ENCODE measurements at regions not wholly inside any gene's neighbourhood (a gene's known extent, or its start where the extent isn't known, plus 50 kb on each side); places are given as distances from the start of the nearest gene placed in this dataset.

DNA sequence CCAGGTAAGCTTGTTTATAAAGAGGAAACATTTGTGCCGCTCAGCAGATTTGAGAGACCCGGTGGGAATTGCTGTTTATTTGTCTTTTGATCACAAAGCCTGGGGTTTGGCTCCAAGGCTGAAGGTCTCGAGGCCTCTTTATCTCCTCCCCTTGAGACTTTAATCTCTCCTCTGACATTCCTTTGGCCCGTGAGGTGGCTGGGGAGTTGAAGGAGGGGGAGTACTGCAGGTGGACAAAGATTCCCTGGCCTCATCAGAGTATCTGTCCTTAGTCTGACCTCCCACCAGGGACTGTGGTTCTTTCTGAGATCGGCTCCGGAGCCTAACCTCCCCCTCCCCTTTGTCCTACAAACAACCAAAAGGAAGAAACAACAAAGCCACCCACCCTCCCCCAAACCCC, 216.5 kb downstream of the MID1IP1 start:
- H3K4me3 ChIP-seq (ENCODE audit: low read depth, low read length) = no peak overlapping the region
- ChIA-PET CTCF (no interaction called here), POLR2A (no interaction called here)
- TF ChIP-seq, protein P1, sequence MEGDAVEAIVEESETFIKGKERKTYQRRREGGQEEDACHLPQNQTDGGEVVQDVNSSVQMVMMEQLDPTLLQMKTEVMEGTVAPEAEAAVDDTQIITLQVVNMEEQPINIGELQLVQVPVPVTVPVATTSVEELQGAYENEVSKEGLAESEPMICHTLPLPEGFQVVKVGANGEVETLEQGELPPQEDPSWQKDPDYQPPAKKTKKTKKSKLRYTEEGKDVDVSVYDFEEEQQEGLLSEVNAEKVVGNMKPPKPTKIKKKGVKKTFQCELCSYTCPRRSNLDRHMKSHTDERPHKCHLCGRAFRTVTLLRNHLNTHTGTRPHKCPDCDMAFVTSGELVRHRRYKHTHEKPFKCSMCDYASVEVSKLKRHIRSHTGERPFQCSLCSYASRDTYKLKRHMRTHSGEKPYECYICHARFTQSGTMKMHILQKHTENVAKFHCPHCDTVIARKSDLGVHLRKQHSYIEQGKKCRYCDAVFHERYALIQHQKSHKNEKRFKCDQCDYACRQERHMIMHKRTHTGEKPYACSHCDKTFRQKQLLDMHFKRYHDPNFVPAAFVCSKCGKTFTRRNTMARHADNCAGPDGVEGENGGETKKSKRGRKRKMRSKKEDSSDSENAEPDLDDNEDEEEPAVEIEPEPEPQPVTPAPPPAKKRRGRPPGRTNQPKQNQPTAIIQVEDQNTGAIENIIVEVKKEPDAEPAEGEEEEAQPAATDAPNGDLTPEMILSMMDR (IDR thresholded peaks at IDR 0.05; ENCODE audit: insufficient read depth, low read length, missing control alignments) = no peak
- DNase-seq (ENCODE audit: low read depth, low spot score) = no peak

DNA sequence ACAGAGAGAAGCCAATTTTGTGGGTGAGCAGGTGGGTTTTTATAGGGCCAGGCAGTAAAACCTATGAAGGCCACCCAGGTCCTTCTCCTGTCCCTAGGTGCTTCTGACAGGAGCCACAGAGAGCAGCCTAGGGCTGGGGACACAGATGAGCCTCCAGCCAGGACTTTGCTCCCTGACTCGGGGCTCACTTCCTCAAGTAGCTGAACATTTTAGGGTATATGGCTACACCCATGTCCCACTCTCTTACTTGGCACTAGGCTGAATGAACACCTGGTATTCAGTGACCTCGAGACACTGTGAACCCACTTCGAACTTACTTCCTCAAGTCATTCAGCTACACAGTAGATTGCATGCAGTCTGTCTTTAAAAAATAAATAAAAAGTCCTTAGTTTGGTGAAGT, 217.3 kb downstream of the MID1IP1 start:
- CTCF ChIA-PET = no interaction called here
- POLR2A ChIA-PET = no interaction called here
- TF ChIP-seq, protein P1 (IDR thresholded peaks at IDR 0.05; ENCODE audit: insufficient read depth, low read length, missing control alignments) = no peak
- no peak for DNase-seq (ENCODE audit: low read depth, low spot score)
- H3K4me3 ChIP-seq (ENCODE audit: low read depth, low read length) = no peak overlapping the region

DNA sequence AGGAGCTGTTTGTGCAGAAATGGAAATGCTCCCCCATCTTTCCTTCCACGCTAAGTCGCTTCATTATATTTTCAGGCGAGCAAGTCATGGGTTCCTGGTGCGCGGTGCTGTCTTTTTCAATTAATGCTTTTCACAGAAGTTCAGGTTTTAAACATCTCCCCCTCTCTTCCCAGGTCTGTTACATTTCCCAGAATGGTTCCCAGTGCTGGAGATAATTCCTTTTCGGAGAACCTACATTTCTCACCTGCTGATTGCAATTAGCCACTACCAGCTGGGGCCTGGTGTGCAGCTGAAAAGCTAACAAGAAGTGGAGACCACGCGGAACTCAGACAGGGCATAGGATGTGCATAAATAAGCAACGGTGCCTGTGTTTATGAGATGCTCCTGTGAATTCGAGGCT, 217.8 kb downstream of the MID1IP1 start:
- CTCF ChIA-PET = no interaction called here
- TF ChIP-seq, protein P1 (IDR thresholded peaks at IDR 0.05; ENCODE audit: insufficient read depth, low read length, missing control alignments) = no peak
- no peak overlapping the region for H3K4me3 ChIP-seq (ENCODE audit: low read depth, low read length)
- POLR2A ChIA-PET = no interaction called here
- DNase-seq (ENCODE audit: low read depth, low spot score) = no peak

DNA sequence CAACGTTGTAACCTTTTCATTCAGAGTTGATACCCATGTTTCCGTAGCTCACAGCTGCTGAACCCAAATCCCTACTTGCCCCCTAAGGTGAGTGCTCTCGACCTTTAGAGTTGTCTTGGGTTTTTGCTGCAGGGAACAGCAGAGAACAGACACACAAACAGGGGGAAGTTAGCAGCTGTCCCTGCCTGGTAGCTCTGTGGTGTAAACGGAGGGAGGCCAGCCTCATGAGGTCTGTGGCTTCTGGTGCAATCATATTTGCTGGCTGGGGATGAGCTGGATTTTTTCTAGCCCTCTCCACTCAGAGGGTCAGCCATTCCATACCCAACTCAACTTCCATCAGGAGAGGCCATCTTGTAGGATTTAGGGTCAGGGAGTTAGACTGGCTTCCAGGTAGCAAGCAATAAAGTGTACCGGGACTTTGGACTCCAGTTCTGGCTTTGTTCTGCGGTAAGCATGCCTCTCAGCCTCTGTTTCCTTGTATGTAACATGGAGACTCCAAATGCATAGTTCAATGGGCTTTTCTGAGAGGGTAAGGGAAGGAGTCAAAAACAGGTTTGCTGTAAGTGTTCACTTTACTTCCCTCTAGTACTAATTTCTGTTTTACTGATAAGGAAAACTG, 218.9 kb downstream of the MID1IP1 start:
- POLR2A ChIA-PET = no interaction called here
- no peak for DNase-seq (ENCODE audit: low read depth, low spot score)
- CTCF ChIA-PET = no interaction called here
- H3K4me3 ChIP-seq (ENCODE audit: low read depth, low read length) = no peak overlapping the region
- TF ChIP-seq, protein P1 (IDR thresholded peaks at IDR 0.05; ENCODE audit: insufficient read depth, low read length, missing control alignments) = no peak

DNA sequence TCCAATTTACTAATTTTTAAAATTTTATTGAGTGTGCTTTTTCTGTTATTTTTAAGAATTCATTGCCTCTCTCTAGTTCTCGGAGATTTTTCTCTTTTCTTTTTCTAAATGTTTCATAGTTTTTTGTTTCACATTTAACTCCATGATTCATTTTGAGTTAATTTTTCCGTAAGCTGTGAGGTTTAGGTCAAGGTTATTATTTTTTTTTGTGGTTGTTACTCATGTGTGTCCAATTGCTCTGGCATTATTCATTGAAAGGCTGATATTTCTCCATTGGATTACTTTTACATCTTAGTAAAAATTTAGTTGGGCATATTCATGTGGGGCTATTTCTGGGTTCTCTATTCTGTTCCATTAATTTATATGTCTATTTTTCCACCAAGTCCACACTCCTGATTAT, 220.8 kb downstream of the MID1IP1 start:
- POLR2A ChIA-PET = no interaction called here
- TF ChIP-seq, protein P1 (IDR thresholded peaks at IDR 0.05; ENCODE audit: insufficient read depth, low read length, missing control alignments) = no peak

DNA sequence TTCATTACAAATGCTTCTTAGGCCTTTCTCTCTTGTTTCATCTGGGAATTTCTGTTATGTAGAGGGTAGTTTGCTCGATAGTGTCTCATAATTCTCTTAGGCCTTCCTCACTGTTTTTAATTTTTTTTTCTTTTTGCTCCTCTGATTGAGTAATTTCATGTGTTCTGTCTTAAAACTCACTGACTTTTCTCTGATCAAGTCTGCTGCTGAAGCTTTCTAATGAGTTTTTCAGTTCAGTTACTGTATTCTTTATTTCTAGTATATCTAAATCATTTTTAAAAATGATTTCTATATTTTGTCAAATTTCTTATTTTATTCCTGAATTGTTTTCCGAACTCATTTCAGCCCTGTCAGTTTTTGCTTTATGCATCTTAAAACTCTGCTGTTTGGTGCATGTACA, 228.0 kb downstream of the MID1IP1 start:
- POLR2A ChIA-PET = no interaction called here
- CTCF ChIA-PET = no interaction called here
- no peak overlapping the region for H3K4me3 ChIP-seq (ENCODE audit: low read depth, low read length)
- TF ChIP-seq, protein P1 (IDR thresholded peaks at IDR 0.05; ENCODE audit: insufficient read depth, low read length, missing control alignments) = no peak
- DNase-seq (ENCODE audit: low read depth, low spot score) = no peak

More for the DNA sequence above, 220.8 kb downstream of the MID1IP1 start:
- no peak overlapping the region for H3K4me3 ChIP-seq (ENCODE audit: low read depth, low read length)
- no peak for DNase-seq (ENCODE audit: low read depth, low spot score)
- CTCF ChIA-PET = no interaction called here
